WERI-Rb-1 (cell line): ENCODE measurements at regions not wholly inside any gene's neighbourhood (a gene's known extent, or its start where the extent isn't known, plus 50 kb on each side); places are given as distances from the start of the nearest gene placed in this dataset.

Experiments
- DNase-seq: peaks from one replicate; pipeline ENCODE4 v3.0.0-alpha.2; 2020
- H3K27ac ChIP-seq: fragments of 250-450 bp; sonication (Bioruptor Pico); 2 replicates; pipeline ENCODE4 v1.5.1; 2020; ENCODE audit warnings: mild to moderate bottlenecking, moderate library complexity
- H3K27me3 ChIP-seq: fragments of 250-450 bp; sonication (Bioruptor Pico); 2 replicates; pipeline ENCODE4 v1.5.1; 2021; ENCODE audit warnings: mild to moderate bottlenecking, low read depth, moderate library complexity; ENCODE audit not compliant: insufficient read depth, severe bottlenecking
- H3K36me3 ChIP-seq: fragments of 250-450 bp; sonication (Bioruptor Pico); 2 replicates; pipeline ENCODE4 v1.5.1; 2020; ENCODE audit warnings: mild to moderate bottlenecking, moderate library complexity
- H3K4me3 ChIP-seq: 2 replicates; pipeline ENCODE4 v1.5.1; 2011; ENCODE audit warnings: low read depth, mild to moderate bottlenecking, control low read depth, low read length
- H3K9me3 ChIP-seq: fragments of 250-450 bp; sonication (Bioruptor Pico); 2 replicates; pipeline ENCODE4 v1.5.1; 2021; ENCODE audit warnings: mild to moderate bottlenecking, moderate library complexity; ENCODE audit not compliant: severe bottlenecking
- TF ChIP-seq, protein P1 (sequence below): IDR thresholded peaks from 2 replicates; pipeline ENCODE4 v1.5.1; 2011; ENCODE audit warnings: low read depth, mild to moderate bottlenecking, control low read depth, inconsistent platforms, low read length

DNA sequence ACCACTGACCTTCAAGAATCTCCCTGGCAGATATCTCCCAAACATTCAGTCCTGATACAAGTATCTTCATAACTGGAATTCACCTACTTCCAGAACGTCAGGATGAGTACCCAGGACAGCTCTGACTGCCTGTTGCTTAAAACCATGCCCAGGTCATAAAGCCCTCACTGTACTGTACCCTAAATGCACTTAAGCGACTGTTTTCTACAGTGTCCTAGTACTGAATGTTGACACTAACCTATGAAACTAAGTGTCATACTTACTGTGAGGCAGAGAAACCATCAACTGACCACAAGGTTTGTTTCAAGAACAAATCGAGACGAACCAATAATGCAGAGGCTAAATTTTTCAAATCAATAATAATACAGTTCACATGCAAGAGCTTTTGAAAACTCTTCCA, 178.7 kb upstream of the NSMCE3 start:
- DNase-seq = no peak
- Histone ChIP-seq H3K27ac (no peak overlapping the region), H3K9me3 (no peaks in the 10 kb centered on the region), H3K4me3 (no peak overlapping the region), H3K36me3 (no peaks in the 10 kb centered on the region), H3K27me3 (peaks cover 74% of the 10 kb centered on the region)
- TF ChIP-seq, protein P1, sequence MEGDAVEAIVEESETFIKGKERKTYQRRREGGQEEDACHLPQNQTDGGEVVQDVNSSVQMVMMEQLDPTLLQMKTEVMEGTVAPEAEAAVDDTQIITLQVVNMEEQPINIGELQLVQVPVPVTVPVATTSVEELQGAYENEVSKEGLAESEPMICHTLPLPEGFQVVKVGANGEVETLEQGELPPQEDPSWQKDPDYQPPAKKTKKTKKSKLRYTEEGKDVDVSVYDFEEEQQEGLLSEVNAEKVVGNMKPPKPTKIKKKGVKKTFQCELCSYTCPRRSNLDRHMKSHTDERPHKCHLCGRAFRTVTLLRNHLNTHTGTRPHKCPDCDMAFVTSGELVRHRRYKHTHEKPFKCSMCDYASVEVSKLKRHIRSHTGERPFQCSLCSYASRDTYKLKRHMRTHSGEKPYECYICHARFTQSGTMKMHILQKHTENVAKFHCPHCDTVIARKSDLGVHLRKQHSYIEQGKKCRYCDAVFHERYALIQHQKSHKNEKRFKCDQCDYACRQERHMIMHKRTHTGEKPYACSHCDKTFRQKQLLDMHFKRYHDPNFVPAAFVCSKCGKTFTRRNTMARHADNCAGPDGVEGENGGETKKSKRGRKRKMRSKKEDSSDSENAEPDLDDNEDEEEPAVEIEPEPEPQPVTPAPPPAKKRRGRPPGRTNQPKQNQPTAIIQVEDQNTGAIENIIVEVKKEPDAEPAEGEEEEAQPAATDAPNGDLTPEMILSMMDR = no peak

DNA sequence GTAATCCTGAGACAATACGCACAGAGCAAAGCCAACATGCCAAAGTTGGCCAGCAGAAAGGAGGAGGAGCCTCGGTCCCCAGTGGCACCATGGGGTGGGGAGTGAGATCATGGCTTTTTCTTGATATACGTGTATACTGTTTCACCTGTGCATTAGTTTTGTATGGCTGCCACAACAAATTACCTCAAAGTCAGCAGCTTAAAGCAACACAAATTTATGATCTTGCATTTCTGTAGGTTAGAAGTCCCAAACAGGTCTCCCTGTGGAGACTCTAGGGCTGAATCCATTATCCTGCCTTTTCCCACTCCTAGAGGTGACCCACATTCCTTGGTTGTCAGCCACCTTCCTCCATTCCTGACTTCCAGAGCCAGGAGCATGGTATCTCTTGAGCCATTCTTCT, 176.9 kb upstream of the NSMCE3 start:
- no peaks in the 10 kb centered on the region for H3K9me3 ChIP-seq
- peaks cover 74% of the 10 kb centered on the region for H3K27me3 ChIP-seq
- no peak overlapping the region for H3K4me3 ChIP-seq
- H3K27ac ChIP-seq = no peak overlapping the region
- TF ChIP-seq, protein P1 = no peak
- no peak for DNase-seq
- H3K36me3 ChIP-seq = no peaks in the 10 kb centered on the region

GRCh38 chr15:29442532-29442931, 172.9 kb upstream of the NSMCE3 start:
- H3K27ac ChIP-seq = no peak overlapping the region
- no peak overlapping the region for H3K4me3 ChIP-seq
- no peak for DNase-seq
- H3K9me3 ChIP-seq = no peaks in the 10 kb centered on the region
- TF ChIP-seq, protein P1 = no peak
- peaks cover 86% of the 10 kb centered on the region for H3K27me3 ChIP-seq
- no peaks in the 10 kb centered on the region for H3K36me3 ChIP-seq

- no peak for DNase-seq
- Histone ChIP-seq H3K36me3 (no peaks in the 10 kb centered on the region), H3K4me3 (no peak overlapping the region), H3K9me3 (no peaks in the 10 kb centered on the region), H3K27ac (no peak overlapping the region), H3K27me3 (peaks cover 91% of the 10 kb centered on the region)
- TF ChIP-seq, protein P1 = no peak
Measured at GRCh38 chr15:29440541-29440940, 170.9 kb upstream of the NSMCE3 start.

GRCh38 chr15:29438703-29439055, 169.1 kb upstream of the NSMCE3 start:
- H3K36me3 ChIP-seq = no peaks in the 10 kb centered on the region
- DNase-seq = no peak
- TF ChIP-seq, protein P1 = no peak
- no peak overlapping the region for H3K4me3 ChIP-seq
- peaks cover 93% of the 10 kb centered on the region for H3K27me3 ChIP-seq
- H3K27ac ChIP-seq = no peak overlapping the region
- no peaks in the 10 kb centered on the region for H3K9me3 ChIP-seq

DNA sequence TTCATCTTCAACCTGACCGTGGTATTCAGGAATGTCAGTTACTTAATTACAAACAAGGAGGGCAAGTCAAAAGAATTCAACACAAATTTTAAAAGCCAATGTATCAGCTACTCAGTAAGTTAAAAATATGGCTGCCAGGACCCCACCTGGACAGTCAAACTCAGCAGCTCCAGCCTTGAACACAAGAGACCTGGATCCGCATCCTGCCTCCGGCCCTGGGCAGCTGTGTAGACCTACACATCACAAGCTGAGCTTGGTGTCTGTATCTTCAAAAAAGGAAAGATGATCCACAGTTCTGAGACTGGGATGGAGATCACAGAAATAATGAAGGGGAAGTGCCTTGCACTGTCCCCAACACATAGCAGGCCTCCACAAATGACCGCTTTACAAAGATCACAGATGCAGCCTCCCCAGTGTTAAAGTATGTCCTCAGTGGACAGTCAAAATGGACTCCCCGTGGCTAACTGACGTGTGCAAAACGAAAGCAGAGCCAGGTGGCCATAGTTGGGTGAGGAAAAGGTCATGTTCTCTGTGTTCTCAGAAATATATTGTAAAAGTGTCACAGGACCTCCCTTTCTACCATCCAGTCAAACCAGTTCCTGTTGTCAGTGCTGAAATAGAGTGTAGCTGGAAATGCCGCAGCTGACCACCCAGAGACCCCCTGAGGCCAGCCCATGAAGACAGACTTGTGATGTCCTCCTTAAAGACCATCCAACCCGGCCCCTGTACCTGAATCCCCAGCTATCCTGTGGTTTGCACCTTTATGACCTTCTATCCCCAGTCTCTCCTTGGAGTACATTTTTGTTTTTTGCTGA, 168.5 kb upstream of the NSMCE3 start:
- Histone ChIP-seq H3K27ac (no peak overlapping the region), H3K36me3 (no peaks in the 10 kb centered on the region), H3K4me3 (no peak overlapping the region), H3K27me3 (peaks cover 93% of the 10 kb centered on the region), H3K9me3 (no peaks in the 10 kb centered on the region)
- TF ChIP-seq, protein P1 = no peak
- no peak for DNase-seq
